GM19438 (cell line): ENCODE measurements at regions not wholly inside any gene's neighbourhood (a gene's known extent, or its start where the extent isn't known, plus 50 kb on each side); places are given as distances from the start of the nearest gene placed in this dataset.
A peak's percentile ranks its signal among the peaks of the same experiment; 100 is the strongest.

Experiments used
- ATAC-seq: cut with Tn5 transposase; IDR thresholded peaks from one replicate; pipeline ENCODE4 v1.9.1; 2021; ENCODE audit warnings: low read depth; ENCODE audit not compliant: unreplicated experiment

DNA sequence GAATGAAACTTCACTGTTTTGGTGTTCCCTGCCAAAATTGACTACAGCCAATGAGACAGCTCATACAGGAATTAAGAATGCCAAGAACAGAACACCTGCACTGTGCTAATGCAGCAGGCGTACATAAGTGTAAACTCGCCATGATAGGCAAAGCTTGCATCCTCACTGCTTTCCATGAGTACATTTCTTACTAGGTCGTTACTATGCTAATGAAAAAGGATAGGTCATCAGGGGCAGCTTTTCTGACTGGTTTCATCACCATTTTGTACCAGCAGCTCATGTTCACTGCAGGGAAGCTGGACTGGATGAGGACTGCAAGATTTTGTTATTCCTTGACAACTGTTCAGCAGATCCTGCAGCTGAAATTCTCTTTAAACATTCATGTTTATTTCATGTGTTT is 1383.8 kb downstream of the EFNB2 start:
- ATAC-seq, result no peak

DNA sequence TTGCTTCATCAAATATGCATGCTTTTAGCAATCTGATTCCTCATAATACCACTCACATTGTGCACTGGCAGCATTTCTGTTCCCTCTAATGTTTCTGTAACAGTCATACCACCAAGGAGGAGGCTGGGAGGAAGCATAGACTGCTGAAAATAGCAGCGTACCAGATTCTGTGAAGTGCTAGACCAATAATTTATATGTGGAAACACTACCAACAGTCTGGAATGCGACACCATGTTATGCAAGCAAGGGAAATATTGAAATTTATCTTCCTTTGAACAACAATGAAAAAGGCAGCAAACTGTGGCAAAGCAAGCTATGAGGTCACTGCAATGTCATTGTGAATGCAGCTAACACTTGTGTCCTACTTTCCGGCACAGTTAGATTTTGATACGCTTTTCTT is 1388.0 kb downstream of the EFNB2 start:
- no peak for ATAC-seq

DNA sequence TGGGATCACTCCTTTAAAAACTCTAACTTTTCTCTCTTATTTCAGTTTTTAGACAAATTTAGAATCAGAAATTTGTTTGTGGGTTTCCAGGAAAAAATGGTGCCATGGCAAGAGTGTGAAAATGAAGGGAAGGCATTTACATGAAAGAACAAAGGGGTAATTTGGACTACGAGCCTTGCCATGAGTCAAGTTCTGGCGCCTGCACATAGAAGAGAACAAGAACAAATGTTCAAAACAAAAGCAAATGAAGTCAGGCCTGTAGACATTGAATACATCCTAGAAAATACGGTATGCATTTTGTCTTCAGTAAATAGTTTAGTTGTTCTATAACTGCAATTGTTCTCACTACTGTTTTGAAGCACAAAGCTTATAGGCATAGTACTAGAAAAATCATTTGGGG is 1390.5 kb downstream of the EFNB2 start:
- ATAC-seq, result no peak

GRCh38 chr13:105144020-105144419 is 1391.4 kb downstream of the EFNB2 start:
- ATAC-seq, result no peak

GRCh38 chr13:105142556-105142955 is 1392.9 kb downstream of the EFNB2 start:
- ATAC-seq, result no peak

DNA sequence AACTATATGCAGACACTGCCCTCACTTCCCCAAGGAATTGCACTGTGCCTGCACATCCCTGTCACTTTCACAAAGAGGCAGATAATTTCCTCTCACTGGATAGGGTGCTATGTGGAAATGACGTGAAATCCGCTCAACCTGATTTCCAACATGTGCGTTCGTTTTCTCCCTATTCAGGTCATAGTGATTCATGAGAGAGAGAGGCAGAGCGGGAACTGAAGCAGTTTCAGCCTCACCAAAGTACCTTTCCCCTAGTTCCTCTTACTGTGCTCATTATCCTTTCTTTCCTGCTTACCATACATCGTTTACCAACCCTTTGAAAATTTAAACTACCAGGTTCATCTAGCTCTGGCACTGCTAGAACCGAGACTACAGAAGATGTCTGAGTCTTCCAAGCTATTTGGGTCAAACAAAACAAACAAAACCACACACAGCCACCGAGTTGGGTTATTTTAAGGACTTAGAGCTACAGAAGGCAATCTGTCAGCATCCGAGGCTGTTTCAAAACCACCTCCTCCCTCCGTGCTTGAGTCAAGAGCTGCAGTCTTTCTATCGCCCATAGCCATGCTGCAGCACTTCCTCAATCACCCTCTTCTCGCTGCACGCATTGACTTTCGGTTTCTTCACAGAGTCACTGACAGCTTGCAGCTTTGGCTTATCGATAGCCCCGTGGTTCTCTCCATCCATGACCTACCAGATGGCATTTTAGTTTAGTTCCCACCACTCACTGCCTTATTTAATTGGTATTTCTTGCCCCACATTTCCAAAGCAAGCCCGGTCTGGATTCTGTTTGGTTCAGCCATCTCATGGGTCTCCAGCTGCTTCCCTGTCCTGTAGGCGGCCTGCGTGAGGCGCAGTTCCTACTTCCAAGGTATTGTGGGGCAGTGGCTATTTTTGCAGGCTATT is 1395.8 kb downstream of the EFNB2 start:
- peak; percentile 99 for ATAC-seq

DNA sequence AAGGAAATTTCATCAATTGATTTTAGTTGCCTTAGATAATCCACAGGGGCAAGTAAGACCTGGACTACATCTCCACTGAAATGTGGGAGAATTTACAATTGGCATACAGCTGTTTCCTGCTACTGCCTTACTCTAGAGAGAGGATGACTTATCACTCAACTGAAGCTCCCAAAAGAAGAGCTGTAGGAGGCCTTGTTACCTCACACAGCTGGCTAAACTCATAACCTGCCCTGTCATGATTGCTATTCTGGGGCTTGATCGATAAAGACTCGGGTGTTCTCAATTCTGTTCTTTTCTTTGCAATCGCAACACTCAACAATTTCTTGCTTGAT is 1396.4 kb downstream of the EFNB2 start:
- peak; percentile 2 for ATAC-seq

- ATAC-seq, result no peak
Measured at GRCh38 chr13:105135852-105136615, 1399.4 kb downstream of the EFNB2 start.

DNA sequence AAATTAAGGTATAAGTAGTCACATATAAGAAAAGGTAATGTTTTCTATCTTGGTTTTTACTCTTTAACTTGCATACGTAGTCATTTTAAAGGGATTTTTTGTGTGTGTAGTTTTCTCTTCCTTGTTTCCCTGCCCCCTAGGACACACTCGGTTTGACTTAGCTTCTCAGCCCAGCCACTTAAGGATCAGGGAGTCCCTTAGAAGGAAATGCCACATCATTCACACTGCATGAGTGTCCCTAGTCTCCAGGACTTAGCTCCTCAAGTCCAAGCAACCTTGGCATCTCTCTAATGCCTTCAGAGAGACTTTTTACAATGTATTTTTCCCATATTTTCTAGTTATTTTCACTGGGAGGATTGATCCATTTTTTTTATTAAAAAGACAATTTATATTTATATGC is 1407.7 kb downstream of the EFNB2 start:
- no peak for ATAC-seq

- ATAC-seq, result no peak
Measured at GRCh38 chr13:105121221-105121620, 1414.2 kb downstream of the EFNB2 start.

- ATAC-seq, result no peak
Measured at GRCh38 chr13:105118426-105118985, 1417.0 kb downstream of the EFNB2 start.

GRCh38 chr13:105116966-105117365 is 1418.5 kb downstream of the EFNB2 start:
- ATAC-seq, result no peak

GRCh38 chr13:105112561-105112960 is 1422.9 kb downstream of the EFNB2 start:
- ATAC-seq, result no peak

GRCh38 chr13:105107781-105108180 is 1427.7 kb downstream of the EFNB2 start:
- ATAC-seq, result no peak

- no peak for ATAC-seq
Measured at GRCh38 chr13:105105471-105105870, 1430.0 kb downstream of the EFNB2 start.

DNA sequence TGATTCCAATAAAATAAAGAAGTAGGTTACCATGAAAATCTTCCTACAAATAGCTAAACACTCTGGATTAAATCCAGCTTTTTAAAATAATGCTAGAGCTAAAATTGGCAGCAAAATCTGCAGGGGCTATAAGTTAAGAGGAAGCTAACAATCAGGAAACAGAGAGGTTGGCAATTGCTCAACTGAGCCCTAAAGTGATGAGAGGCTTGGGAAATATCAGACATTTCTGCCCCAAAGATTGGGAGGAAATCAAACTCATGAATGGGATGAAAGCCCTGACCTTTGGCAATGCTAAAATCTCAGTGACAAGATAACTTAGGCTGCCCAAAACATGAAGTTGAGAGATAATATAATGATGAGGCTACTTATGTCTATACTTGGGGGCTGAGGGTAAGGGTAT is 1437.9 kb downstream of the EFNB2 start:
- ATAC-seq, result no peak

DNA sequence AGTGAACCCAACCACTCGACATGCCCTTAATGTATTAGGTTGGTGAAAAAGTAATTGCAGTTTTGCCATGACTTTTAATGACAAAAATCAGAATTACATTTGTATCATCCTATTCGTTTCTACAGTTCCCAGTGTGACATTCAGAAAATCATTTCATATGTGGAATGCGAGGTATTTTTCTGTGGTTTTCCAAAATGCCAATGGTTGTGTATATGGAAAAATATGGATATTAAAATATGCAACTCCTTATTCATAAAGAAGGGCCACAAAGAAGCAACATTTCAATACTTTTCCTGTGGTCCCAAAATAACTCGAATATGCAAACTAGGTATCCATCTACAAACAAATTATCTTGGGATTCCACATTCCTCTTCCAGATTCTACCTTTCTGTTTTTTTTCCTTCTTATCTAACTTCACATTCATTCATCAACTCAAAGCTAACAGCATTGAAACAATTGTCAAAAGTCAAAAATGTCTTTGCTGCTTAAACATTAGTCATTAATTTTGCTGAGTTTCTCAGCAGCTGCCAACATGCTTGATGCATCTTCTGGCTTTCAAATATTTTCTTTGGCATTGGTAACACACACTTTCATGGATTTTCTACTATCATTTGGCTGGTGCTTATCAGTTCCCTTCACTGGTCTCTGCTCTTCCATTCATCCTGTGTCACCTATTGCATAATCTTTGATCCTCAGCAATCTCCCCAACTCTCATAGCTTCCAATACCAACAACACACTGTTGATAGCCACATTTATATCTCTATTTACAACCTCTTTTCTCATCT is 1445.4 kb downstream of the EFNB2 start:
- ATAC-seq, result no peak

DNA sequence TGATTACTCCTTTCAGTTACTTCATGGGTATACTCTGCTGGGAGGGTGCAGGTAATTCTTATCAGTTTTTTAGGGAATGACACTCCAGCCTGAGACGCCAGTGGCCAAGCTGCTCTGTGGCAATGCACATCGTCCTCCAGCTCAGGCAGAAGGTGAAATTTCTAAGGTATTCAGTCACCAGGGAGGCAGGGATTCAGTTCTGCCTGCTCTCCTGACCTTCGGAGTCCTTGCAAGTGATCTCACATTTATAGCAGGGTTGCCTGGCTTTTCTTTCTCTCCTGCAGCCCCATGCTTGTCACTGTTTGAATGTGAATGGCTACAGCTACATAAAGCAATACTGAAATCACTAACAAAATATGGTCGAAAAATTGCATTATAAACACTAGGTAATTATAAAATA is 1447.5 kb downstream of the EFNB2 start:
- ATAC-seq, result no peak

- no peak for ATAC-seq
Measured at GRCh38 chr13:105084931-105085330, 1450.5 kb downstream of the EFNB2 start.

GRCh38 chr13:105083992-105084391 is 1451.5 kb downstream of the EFNB2 start:
- no peak for ATAC-seq

- ATAC-seq, result no peak
Measured at GRCh38 chr13:105074755-105075154, 1460.7 kb downstream of the EFNB2 start.
